MM.1S (cell line): ENCODE measurements at regions not wholly inside any gene's neighbourhood (a gene's known extent, or its start where the extent isn't known, plus 50 kb on each side); places are given as distances from the start of the nearest gene placed in this dataset.
"Not testable (repeated sequence)": the region's sequence is repeated elsewhere in the genome, so short reads cannot be mapped to it uniquely, and the experiment has no call there.

Experiments
- CTCF ChIP-seq: fragments of 300-600 bp; sonication (generic); IDR thresholded peaks from 2 replicates; pipeline ENCODE4 v1.5.1; 2016; ENCODE audit warnings: antibody characterized with exemption, low read length, mixed read lengths
- EZH2phosphoT487 ChIP-seq: fragments of 300-600 bp; sonication (generic); IDR thresholded peaks from 2 replicates; pipeline ENCODE4 v1.6.1; 2018; ENCODE audit warnings: antibody characterized with exemption, low read length

- TF ChIP-seq CTCF, EZH2phosphoT487: not testable (repeated sequence)
Observed at GRCh38 chr1:835509-835908, 88.2 kb upstream of the SAMD11 start.
